ENCODE measurements at regions not wholly inside any gene's neighbourhood (a gene's known extent, or its start where the extent isn't known, plus 50 kb on each side); places are given as distances from the start of the nearest gene placed in this dataset.
A peak's percentile ranks its signal among the peaks of the same experiment; 100 is the strongest.
"Not testable (repeated sequence)": the region's sequence is repeated elsewhere in the genome, so short reads cannot be mapped to it uniquely, and the experiment has no call there.

DNA sequence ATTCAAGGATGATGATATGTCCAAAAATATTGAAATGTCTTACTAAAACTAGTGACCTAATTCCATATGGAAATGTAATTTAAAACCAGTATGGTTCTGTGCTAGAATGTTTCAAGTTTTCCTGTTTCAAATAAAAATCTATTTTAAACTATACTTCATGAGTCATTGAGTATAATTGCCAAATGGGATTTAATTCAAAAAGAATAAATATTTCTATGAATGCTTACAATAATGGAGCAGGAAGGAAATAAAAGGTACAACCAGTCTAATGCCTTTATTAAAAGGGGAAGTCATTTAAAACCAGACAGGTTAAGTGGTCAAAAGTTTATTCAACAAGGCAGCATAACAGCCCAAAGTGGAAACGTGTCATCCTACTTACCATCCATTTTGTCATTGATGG is 2347.1 kb downstream of the PCDH7 start:
- DNase-seq (ENCODE audit: low read depth): no peak

DNA sequence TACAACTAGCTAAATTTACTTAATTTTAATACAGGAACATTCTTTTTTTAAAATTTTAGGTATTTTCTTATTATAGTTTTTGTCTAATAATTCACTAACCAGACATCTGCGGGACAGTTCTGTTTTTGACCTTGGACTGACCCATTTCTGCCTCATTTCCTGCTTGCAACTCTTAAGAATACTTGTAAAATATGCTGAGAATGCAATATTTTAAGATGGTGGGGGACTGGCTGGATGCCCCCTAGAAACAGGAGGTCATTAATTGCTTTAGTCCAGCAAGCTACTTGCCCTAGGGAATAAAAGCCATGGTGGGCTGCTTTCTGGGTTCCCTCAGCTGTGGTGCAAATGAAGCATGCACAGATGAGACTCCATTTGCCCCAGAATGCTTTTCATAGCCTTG is 2348.4 kb downstream of the PCDH7 start:
- no peak for DNase-seq (ENCODE audit: low read depth)

DNA sequence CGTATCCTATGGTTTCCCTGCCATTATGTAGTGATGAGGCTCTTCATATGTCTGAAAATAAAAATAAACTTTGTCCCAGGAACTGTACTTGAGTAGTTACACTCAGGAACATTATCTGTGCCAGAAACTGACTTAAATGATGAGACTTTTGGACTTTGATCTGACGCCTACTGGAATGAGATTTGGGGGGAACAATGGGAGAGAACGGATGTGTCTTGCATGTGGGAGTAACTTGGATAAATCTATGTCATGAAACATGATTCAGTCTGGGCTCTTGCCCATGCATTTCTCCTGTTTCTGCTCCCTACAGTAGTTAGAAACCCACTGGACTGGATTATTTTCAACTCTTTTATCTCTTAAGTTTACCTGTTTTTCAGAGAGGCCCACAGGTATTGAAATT is 2351.4 kb downstream of the PCDH7 start:
- DNase-seq (ENCODE audit: low read depth): no peak

DNA sequence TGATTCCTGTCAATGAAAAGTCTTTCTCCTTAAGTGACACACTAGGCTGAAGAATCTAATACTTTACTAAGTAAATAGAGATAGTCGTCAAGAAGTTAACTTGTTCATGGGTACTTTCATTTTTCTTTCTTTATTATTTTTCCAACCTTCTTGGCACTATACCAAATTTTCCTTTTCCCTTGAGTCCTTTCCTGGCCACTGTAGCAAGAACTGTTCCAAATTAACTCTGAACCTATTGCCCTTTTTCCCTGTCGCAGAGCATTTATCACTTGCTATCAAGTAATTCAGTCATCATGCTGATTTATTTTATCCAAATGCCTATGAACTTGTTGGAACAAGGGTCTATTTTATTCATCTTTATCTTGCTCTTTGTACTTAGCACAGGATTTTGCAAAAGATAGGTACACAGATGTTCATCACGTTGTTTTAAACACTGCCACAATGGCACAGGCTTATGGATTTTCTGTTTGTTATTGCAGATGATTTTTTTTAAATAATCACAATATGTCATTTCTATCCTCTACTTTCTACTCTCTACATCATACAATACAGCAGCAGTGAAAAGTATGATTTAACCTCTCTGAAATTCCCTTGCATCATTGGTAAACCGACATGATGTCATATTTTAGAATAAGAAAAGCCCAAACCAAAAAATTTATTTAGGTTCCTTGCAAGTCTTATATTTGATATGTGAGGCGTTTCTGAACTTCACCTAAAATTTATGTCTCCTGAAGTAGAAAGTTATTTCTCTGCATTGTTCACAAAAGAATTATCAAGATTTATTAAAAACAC is 2352.3 kb downstream of the PCDH7 start:
- no peak for DNase-seq (ENCODE audit: low read depth)

DNA sequence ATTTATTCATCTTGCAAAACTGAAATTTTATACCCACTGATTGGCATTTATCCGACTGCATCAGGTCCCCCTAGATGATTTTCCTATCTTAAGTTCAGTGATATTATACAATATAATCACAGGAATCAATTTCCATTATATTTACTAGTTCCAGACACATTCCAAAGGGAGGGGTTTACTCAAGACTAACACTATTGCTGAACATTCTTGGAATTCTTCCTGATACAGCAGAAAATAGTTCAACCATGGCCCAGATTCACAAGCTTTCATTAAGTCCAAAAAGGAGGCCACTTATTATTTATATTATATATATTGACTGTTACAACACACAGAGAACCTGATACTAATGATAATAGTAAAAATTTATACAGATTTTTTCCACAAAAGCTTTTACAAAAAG is 2353.6 kb downstream of the PCDH7 start:
- no peak for DNase-seq (ENCODE audit: low read depth)

DNA sequence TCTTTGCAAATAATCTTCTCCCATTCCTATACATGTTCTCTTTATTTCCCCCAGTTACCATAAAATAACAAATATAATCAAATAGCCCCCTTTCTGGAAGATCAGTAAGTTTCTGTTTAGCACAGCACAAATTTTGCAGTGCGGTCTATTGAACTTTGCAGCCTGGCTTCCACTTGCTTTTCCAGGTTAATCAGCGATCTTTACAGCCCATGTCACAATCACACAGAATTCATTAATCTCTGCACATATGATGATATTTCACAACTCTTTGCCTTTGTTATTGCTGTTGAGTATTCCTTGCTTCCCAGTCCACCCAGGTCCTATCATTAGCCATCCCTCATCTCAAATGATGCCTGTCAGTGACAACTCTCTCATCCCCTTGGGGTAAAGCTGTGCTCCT is 2358.0 kb downstream of the PCDH7 start:
- no peak for DNase-seq (ENCODE audit: low read depth)

DNA sequence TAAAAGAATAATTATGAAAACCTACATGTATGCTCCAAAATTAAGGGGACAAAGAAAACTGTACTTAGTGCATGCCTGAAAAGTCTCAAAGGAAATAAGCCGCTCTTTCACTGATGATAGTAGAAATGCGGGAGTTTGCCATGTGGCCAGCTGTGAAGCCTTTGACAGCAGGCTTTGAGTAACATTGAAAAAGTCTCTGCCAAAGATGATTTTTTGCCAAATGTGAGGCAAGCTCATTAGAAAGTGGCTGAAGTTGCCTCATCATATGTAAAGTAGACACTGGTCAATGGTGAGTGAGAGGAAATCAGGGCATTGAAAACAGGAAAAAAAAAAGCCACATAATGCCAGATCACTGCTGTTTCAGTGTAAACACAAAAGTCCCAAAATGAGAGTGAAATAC is 2360.1 kb downstream of the PCDH7 start:
- no peak for DNase-seq (ENCODE audit: low read depth)

DNA sequence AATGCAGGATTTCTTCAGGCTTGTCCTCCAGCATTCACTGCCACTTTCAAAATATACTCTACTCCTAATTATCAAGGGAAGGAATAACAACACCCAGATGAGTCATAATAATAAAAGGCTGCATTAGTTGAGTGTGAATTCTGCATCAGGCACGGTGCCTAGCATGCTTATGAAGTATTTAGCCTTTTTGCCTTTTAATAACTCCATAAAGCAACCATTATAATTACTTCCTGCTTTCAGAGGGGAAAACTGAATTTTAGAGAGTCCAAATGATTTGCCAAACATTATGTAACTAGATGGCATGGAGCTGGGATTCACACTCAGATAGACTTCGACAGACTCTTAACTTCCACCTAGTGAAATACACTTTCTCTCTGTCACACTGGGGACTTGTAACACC is 2365.5 kb downstream of the PCDH7 start:
- no peak for DNase-seq (ENCODE audit: low read depth)

DNA sequence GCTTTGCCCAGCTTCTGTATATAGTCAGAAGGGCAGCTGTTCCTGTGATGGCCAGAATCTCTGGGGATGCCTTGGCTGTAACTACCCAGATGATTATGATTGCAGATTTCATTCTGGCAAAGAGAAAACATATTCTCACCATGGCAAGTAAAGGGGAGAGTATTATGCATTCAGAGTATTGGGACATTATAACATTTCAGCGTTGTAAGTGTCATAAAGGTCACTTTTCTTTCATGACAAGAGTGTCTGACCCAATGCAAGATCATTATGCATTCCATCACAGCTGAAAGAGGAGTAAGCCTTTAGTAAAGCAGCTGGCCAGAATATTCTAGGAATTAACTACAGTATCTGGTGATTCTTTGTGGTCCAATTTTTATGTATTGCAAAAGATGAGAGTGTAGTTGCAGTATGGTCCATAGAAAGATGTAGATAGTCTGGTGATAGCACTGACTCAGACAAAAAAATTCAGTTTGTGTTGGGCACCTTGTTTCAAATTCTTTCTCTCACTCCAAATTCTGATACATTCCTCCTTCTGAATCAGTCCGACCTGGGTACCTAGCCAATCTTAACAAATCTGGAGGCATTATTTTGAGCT is 2366.3 kb downstream of the PCDH7 start:
- DNase-seq (ENCODE audit: low read depth): no peak

DNA sequence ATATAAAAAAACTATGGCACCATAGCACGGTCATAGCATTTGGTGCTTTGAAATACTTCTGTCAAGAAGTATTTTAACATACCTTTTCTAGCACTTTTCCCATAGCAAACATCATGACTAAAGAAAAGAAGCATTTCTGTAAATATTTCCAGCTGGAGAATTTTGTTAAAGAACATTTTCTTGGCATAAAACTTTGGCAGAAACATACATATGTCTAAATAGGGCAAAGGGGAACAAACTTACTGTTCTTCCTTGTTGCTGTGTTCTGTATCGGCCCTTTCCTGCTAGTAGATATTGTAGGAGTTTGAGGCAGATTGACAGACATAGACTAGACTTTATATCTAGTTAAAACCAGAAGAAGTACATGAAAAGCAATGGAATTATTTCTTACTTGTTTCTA is 2368.5 kb downstream of the PCDH7 start:
- no peak for DNase-seq (ENCODE audit: low read depth)

DNA sequence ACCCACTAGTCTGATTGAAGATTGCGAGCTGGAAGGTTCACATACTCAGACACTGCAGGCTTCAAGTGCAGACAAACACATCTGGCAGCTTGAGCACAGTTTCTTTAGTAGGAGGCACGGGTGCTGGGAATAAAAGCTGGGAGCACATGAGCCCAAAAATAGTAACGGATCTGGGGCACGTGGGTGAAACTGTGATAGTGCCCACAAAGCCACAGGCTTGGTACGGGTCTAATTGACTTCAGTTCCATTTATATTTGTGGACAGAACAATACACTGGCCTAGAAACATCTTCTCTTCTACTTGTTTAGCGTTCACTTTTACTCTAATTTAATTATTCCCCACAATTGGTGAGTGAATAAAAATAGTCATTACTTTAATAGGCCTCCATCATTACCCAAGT is 2370.7 kb downstream of the PCDH7 start:
- DNase-seq (ENCODE audit: low read depth): no peak

DNA sequence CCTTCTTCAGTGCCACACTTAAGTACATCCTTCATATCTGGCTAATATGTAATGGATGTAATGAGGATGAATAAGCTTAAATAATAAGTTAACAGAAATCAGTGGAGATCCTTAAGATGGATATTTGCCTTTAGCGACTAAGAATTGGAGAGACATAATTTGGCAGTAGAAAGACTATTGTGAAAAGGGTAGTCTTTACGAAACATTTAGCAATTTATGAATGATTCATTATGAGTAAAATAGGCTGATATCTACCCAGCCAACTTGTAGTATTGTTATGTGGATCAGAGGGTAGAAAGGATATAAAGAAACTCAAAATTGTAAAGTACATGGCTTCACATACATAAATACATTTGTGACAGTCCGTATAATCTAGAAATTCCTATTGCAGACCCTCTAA is 2371.8 kb downstream of the PCDH7 start:
- DNase-seq (ENCODE audit: low read depth): no peak

DNA sequence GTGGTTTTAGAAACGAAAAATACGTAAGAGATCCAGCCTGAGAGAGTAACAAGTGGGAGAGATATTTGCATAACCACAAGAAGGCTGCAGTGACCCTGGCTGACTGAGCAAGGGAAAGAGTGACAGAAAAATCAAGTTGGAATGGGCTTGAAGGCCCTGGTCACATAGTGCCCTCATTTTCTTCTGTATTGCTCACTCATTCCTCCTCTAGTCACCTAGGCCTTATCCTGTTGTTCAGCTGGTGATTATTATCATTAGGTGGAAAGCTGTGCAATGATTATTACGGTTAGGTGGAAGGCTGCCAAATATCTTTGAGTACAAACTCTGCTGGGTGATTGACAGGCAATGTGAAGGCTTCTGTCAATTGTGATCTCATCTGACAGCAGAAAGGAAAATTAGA is 2384.1 kb downstream of the PCDH7 start:
- no peak for DNase-seq (ENCODE audit: low read depth)

DNA sequence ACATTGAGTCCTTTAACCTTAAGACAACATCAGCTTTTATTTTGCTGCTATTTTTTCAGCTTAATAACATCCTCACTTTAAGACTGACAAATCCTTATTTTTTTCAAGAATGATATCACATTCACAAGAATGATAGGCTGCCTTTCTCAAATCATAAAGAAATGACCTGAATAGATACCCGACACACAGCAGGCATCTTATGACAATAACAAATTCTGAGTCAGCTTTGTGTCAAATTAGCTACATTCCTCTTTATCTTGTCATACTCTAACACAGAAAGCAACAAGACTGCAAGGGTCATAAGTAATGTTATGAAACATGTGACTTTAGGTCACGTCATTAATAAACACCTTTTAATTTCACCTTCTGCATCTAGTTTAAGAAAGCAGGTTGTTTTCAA is 2387.6 kb downstream of the PCDH7 start:
- DNase-seq (ENCODE audit: low read depth): no peak

DNA sequence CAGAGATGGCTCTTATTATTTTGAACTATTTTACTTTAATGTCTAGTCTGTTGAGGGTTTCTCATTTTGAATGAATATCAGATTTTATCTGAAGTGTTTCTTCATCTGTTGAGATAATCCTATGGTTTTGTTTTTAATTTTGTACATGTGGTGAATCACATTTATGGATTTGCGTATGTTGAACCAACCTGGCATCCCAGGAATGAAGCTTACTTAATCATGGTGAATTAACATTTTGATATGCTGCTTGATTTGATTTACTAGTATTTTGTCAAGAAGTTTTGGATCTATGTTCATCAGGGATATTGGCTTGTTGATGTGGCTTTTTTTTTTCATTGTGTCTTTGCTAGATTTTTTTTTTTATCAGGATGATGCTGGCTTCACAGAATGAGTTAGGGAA is 2390.9 kb downstream of the PCDH7 start:
- no peak for DNase-seq (ENCODE audit: low read depth)

DNA sequence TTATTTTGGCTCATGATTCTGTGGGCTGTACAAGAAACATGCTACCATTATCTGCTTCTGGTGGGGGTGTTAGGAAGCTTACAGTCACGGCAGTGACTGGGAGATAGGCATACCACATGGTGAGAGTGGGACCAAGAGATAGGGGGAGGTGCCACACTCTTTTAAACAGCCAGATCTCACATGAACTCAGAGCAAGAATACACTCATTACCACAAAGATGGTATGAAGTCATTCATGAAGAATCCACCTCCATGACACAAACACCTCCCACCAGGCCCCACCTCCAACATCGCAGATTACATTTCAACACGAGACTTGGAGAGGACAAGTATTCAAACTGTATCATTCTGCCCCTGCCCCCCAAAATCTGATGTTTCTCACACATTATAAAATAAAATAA is 2396.7 kb downstream of the PCDH7 start:
- DNase-seq (ENCODE audit: low read depth): no peak

DNA sequence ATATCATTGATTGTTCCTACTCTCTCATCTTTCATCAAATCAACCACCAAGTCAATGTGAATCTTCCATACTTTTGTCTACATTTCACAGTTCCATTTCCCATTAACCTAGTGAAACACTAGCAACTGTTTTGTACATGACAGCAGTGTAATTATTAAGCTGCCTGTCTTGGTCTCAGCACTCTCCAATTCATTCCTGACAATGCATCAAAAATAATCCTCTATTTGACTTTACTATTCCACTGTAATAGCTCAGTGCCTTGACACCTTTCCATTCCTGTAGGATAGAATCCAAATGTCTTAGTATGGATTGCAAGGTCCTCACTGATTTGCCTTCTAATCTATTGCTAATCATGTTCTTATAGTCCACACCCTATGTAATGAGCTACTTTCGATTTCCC is 2405.8 kb downstream of the PCDH7 start:
- DNase-seq (ENCODE audit: low read depth): no peak

DNA sequence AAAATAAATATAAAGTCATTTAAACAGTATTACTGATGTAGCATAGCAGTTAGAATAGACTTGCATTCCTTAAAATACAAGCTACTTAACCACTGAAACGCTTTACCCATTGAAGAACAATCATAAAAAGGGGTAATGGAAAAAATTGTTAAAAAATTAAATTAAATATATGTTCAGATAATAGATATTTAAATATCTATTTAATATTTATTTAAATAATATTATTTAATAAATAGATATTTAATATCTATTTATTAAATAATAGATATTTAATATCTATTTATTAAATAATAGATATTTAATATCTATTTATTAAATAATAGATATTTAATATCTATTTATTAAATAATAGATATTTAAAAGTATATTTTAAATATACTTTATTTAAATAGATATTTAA is 2410.5 kb downstream of the PCDH7 start:
- not testable (repeated sequence) for DNase-seq (ENCODE audit: low read depth)

DNA sequence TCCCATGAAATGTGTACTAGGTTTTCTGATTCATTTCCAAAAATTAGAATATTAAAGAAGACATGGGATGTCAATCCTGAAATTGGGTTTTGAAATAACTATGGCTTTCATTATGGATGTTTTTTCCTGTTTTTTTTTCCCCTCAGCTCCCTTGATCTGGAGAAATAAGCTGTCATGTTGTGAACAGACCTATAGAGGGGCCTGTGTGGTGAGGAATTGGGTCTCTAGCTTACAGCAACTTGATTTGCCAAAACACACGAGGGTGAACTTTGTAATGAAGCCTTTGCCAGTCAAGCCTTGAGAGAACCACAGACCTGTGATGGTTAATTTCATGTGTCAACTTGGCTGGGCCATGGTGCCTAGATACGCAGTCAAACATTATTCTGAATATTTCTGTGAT is 2413.6 kb downstream of the PCDH7 start:
- DNase-seq (ENCODE audit: low read depth): no peak

DNA sequence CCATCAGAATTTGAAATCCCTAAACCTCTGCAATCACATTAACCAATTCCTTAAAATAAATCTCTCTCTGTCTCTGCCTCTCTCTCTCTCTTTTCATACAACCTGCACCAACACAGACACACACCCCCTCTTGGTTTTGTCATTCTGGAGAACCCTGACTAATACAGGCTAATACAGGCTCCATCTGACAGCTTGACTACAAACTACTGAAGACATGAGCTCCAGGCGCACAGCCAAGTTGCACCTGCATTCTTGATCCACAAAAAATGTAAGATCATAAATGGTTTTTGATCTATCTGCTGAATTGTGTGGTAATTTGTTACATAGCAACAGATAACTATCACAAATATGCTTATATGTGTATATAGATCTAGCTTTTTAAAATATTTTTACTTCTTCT is 2414.2 kb downstream of the PCDH7 start:
- no peak for DNase-seq (ENCODE audit: low read depth)

DNA sequence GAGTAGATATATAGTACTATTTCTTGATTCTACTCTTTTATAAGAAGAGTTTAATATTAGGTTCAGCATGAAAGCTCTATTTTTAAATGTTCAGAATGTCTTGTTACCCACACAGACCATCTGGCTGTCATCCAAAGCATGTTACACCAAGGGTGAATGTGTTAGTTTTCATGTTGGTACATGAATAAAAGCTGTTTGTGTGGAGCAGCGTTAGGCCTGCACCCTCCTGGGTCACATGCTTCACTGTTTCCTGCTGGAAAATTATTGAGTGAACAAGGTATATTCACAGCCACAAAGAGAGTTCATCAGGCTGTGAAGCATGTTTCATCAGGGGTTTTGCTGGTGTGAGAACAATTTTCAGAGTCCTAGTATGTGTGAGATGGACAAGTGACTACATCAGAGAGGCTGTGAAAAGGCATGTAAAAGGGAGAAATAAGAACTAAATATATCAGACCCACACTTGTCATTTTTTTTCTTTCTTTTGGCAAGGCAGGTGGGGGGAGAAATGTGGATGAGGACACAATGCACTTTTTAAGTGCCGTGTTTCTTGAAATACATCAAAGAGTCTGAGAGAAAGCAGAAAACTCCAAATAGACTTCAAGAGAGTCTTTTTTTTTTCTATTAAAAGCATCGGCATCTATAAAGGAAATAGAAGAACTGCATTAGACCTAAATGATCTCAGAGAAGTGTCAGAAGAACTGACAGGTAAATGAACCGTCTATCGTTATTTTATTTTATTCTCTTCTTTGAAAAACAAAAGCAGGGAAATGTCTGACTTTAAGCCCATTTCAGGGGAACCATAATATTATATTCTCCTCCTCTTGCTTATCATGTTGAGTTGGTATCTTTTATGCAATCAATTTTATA is 2429.7 kb downstream of the PCDH7 start:
- DNase-seq (ENCODE audit: low read depth): no peak

DNA sequence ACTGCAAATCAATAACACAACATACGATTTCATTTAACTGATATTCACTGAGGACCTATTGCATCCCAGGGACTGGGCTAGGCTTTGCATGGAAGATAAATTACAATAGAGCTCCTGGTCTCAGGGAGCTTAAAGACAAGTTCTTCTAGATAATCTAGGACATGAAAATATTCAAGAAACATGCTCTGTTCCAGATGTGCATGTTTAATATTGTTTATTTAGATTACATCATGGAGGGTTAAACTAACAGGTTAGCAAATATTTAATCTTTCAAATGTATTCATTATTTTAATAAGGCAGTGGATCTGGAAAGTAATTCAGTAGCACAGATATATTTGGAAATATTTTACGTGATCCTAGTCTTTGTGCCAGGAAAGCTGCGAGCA is 2430.3 kb downstream of the PCDH7 start:
- DNase-seq (ENCODE audit: low read depth): no peak

DNA sequence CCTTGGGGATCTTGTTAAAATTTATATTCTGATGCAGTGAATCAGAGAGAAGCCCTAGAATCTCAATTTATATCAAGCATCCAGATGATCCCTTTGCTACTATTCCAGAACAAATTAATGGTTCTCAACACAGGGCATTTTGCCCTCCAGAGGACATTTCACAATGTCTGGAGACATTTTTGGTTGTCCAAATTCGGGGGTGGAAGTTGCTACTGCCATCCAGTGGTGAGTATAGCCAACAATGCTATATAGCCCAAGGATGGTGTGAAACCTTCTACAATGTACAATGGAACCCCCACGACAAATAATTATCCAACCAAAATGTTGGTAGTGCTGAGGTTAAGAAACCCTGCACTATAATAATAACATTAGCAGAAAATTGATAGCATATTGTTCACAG is 2440.0 kb downstream of the PCDH7 start:
- DNase-seq (ENCODE audit: low read depth): peak; percentile 35
